Cardiac muscle cell (in vitro differentiated cells and primary cell): ENCODE measurements at regions not wholly inside any gene's neighbourhood (a gene's known extent, or its start where the extent isn't known, plus 50 kb on each side); places are given as distances from the start of the nearest gene placed in this dataset.

Source experiments
- DNase-seq, 2 donors: peaks; one replicate each; pipeline versions ENCODE4 v3.0.0 to v3.0.0-alpha.2; 2010 to 2017; ENCODE audit warnings: low read depth in 1 of 2, low spot score in 1 of 2
- H3K27ac ChIP-seq: fragments of 200-600 bp; sonication (generic); 2 replicates; pipeline ENCODE4 v1.5.1; 2016
- H3K27me3 ChIP-seq: fragments of 200-600 bp; sonication (generic); 2 replicates; pipeline ENCODE4 v1.6.0; 2016; ENCODE audit warnings: control low read depth
- H3K36me3 ChIP-seq: fragments of 200-600 bp; sonication (generic); 2 replicates; pipeline ENCODE4 v1.5.1; 2016; ENCODE audit warnings: control low read depth
- H3K4me1 ChIP-seq: fragments of 200-600 bp; sonication (generic); 2 replicates; pipeline ENCODE4 v1.8.1; 2017; ENCODE audit warnings: low read depth, mild to moderate bottlenecking, mixed run types
- H3K4me3 ChIP-seq: fragments of 200-600 bp; sonication (generic); 2 replicates; pipeline ENCODE4 v1.5.1; 2016; ENCODE audit warnings: mild to moderate bottlenecking
- H3K9me3 ChIP-seq: fragments of 200-600 bp; sonication (generic); 2 replicates; pipeline ENCODE4 v1.5.1; 2017; ENCODE audit warnings: low read depth, mild to moderate bottlenecking, control low read depth
- TF ChIP-seq, protein P1 (sequence below): IDR thresholded peaks from 2 replicates; pipeline ENCODE4 v1.5.1; 2012; ENCODE audit warnings: low read depth, mild to moderate bottlenecking, low read length

DNA sequence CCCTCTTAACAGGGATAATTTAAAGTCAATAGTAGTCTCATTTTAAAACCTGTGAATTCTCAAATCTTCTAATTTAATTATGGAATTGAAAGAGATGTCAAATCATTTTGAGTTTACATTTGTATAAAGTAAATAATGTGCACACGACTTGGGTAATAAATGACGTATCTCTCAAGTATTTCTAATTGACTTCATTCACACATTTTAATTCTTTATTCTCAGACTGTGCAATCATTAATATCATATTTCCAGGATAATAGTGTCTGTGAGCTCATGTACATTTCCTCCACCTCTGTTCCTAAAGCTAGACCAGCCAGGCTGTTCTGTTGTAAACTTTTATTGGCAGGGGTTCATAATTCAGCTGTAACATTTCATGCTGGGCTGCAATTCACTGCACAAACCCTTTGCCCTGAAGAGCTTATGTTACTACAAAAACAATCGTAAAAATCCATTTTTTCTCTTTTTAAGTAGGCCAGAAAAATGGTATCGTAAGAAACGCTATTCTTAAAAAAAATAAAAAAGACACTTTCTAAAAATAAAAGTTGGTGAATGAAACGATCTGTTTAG, 1103.1 kb upstream of the TENM3 start:
- Histone ChIP-seq H3K27ac (no peak overlapping the region), H3K4me1 (no peaks in the 10 kb centered on the region), H3K27me3 (no peaks in the 10 kb centered on the region), H3K36me3 (no peaks in the 10 kb centered on the region), H3K4me3 (no peak overlapping the region), H3K9me3 (no peaks in the 10 kb centered on the region)
- TF ChIP-seq, protein P1, sequence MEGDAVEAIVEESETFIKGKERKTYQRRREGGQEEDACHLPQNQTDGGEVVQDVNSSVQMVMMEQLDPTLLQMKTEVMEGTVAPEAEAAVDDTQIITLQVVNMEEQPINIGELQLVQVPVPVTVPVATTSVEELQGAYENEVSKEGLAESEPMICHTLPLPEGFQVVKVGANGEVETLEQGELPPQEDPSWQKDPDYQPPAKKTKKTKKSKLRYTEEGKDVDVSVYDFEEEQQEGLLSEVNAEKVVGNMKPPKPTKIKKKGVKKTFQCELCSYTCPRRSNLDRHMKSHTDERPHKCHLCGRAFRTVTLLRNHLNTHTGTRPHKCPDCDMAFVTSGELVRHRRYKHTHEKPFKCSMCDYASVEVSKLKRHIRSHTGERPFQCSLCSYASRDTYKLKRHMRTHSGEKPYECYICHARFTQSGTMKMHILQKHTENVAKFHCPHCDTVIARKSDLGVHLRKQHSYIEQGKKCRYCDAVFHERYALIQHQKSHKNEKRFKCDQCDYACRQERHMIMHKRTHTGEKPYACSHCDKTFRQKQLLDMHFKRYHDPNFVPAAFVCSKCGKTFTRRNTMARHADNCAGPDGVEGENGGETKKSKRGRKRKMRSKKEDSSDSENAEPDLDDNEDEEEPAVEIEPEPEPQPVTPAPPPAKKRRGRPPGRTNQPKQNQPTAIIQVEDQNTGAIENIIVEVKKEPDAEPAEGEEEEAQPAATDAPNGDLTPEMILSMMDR, result no peak
- DNase-seq, result no peak

DNA sequence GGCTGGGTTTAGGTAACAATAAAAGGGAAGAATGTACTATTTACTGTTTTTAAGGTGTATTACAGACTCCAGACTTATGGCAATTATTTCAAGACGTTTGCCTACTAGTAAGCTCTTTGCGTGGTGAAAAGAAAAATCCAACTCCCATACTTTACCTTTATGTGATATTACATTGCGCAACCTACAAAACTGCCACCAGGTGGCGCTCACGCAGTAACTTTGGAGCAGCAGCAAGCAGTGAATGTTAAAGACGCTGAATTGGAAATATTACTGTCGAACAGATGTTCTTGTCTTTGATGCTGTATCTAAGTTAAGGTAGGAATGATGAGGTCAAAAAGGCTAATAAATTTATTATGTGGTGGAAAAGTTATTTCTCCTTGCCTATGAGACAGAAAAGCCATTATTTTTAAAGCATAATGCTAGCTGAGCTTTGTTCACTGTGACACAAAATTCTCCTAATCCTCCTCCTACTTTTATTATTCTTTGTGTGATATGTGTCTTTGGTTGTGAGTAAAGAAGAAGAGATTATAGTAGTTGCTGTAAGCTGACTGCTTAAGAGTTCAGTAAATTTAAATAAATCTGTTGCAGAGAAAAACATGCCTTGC, 1099.8 kb upstream of the TENM3 start:
- H3K36me3 ChIP-seq, result no peaks in the 10 kb centered on the region
- no peaks in the 10 kb centered on the region for H3K9me3 ChIP-seq
- no peak overlapping the region for H3K27ac ChIP-seq
- no peak overlapping the region for H3K4me3 ChIP-seq
- DNase-seq, result peak; percentile 81 to 84
- TF ChIP-seq, protein P1, result peak; percentile 80
- H3K27me3 ChIP-seq, result no peaks in the 10 kb centered on the region
- no peaks in the 10 kb centered on the region for H3K4me1 ChIP-seq

DNA sequence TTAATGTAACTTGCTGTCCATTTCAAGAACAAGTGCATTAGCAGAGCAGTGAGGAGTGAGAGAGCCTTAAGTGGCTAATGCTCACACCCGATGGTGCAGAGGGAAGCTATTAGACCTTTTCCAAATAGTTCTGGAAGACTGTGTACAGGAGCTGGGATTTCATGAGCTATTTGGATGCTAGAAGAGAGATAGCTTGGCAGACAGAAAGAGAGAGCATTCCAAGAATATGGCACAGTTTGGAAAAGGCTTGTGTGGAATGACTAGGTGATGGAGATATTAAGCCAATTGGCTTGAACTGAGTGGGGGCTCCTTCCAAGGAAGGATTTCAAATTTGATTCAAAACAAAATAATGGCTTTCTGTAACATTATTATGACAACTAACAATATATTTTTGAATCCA, 1097.2 kb upstream of the TENM3 start:
- TF ChIP-seq, protein P1, result no peak
- no peaks in the 10 kb centered on the region for H3K9me3 ChIP-seq
- peak in 1 of 2 donors; percentile 11 for DNase-seq

DNA sequence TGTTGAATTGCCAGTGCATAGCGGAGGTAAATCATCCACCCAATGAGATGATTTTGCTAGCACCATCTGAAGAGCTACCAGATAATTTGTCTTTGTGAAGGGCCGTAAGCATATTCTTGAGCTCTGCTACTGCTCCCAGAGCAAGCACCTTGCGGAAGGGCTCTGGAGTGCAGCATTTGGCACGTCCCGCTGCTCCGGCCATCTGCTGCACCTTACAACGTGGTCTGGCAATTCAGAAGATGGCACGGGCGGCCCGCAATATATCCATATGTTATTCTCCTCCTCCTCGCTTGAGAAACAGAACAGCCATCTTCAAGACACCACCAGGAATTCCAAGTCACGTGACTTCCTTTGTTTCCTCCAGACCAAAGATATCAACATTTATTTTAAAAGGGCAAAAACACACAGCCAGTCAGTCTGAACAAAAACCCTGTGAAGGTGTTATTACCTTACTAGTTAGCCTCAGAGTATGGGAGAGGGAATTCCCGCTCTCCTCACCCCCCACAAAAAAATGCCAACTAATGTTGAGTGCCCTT, 1095.7 kb upstream of the TENM3 start:
- H3K9me3 ChIP-seq, result no peaks in the 10 kb centered on the region
- no peaks in the 10 kb centered on the region for H3K4me1 ChIP-seq
- TF ChIP-seq, protein P1, result no peak
- DNase-seq, result no peak
- no peaks in the 10 kb centered on the region for H3K36me3 ChIP-seq
- no peak overlapping the region for H3K27ac ChIP-seq
- no peaks in the 10 kb centered on the region for H3K27me3 ChIP-seq
- no peak overlapping the region for H3K4me3 ChIP-seq

More for the DNA sequence above, 1097.2 kb upstream of the TENM3 start:
- Histone ChIP-seq H3K36me3 (no peaks in the 10 kb centered on the region), H3K4me3 (no peak overlapping the region), H3K4me1 (no peaks in the 10 kb centered on the region), H3K27me3 (no peaks in the 10 kb centered on the region), H3K27ac (no peak overlapping the region)

DNA sequence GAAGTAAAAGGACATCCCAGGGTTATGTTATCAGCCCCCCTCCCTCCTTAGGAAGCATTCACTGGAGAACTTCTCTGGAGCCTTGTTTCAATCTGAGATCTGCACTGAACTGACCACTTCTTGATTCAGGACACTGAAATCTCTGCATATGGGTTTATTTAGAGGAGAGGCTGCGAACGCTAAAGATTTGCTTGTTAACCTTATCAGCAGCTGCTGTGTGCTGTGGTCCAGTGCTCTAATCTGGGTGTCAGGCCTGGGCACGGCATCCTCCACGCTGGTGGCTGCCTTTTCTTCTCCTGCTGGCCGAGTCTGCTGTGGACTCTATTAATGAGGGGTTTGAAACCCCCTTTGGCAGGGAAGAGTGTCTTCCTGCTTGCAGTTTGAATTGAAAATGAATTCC, 1094.7 kb upstream of the TENM3 start:
- no peak for DNase-seq

More for the DNA sequence above, 1094.7 kb upstream of the TENM3 start:
- Histone ChIP-seq H3K27me3 (no peaks in the 10 kb centered on the region), H3K4me1 (no peaks in the 10 kb centered on the region), H3K36me3 (no peaks in the 10 kb centered on the region), H3K4me3 (no peak overlapping the region), H3K9me3 (no peaks in the 10 kb centered on the region), H3K27ac (no peak overlapping the region)
- TF ChIP-seq, protein P1, result no peak
